ENCODE measurements at regions not wholly inside any gene's neighbourhood (a gene's known extent, or its start where the extent isn't known, plus 50 kb on each side); places are given as distances from the start of the nearest gene placed in this dataset.

GRCh38 chr5:68456756-68457217, 241.2 kb downstream of the PIK3R1 start:
- TF ChIP-seq, protein P1, sequence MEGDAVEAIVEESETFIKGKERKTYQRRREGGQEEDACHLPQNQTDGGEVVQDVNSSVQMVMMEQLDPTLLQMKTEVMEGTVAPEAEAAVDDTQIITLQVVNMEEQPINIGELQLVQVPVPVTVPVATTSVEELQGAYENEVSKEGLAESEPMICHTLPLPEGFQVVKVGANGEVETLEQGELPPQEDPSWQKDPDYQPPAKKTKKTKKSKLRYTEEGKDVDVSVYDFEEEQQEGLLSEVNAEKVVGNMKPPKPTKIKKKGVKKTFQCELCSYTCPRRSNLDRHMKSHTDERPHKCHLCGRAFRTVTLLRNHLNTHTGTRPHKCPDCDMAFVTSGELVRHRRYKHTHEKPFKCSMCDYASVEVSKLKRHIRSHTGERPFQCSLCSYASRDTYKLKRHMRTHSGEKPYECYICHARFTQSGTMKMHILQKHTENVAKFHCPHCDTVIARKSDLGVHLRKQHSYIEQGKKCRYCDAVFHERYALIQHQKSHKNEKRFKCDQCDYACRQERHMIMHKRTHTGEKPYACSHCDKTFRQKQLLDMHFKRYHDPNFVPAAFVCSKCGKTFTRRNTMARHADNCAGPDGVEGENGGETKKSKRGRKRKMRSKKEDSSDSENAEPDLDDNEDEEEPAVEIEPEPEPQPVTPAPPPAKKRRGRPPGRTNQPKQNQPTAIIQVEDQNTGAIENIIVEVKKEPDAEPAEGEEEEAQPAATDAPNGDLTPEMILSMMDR (IDR thresholded peaks at IDR 0.05; ENCODE audit: low read depth, low read length, missing control alignments): no peak
- no peak overlapping the region for H3K4me3 ChIP-seq (ENCODE audit: low read depth, low read length)
- in situ Hi-C loops (cut with HindIII; ENCODE audit: low pct_ligation_motif_present, low sequenced_read_pairs): loop anchor here (25.0 kb wide), 1 partner anchor 169 kb away; no protein-coding TSS in a partner anchor
- no peaks in the 10 kb centered on the region for H3K27me3 ChIP-seq (replicated peaks)
- no peak overlapping the region for H3K27ac ChIP-seq
- H3K36me3 ChIP-seq (replicated peaks): no peaks in the 10 kb centered on the region
- DNase-seq: peak; percentile 28

DNA sequence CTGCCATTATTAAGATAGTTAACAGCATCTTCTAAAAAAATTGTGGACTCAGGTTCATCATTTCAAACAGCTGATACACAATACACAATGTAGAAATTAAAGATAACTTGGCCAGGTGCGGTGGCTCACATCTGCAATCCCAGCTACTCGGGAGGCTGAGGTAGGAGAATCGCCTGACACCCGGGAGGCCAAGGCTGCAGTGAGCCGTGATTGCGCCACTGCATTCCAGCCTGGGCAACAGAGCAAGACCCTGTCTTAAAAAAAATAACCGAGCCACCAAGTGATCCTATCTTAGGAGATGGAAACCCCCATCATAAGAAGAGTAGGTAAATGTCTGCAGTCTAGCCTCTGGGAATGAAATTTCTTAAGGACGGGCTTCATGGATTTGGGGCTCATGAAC, 241.7 kb downstream of the PIK3R1 start:
- in situ Hi-C loops (cut with HindIII; ENCODE audit: low pct_ligation_motif_present, low sequenced_read_pairs): loop anchor here (25.0 kb wide), 1 partner anchor 170 kb away; no protein-coding TSS in a partner anchor
- DNase-seq: no peak
- Histone ChIP-seq H3K36me3 (replicated peaks) (no peaks in the 10 kb centered on the region), H3K27ac (no peak overlapping the region), H3K27me3 (replicated peaks) (no peaks in the 10 kb centered on the region), H3K4me3 (ENCODE audit: low read depth, low read length) (no peak overlapping the region)
- TF ChIP-seq, protein P1 (IDR thresholded peaks at IDR 0.05; ENCODE audit: low read depth, low read length, missing control alignments): no peak

DNA sequence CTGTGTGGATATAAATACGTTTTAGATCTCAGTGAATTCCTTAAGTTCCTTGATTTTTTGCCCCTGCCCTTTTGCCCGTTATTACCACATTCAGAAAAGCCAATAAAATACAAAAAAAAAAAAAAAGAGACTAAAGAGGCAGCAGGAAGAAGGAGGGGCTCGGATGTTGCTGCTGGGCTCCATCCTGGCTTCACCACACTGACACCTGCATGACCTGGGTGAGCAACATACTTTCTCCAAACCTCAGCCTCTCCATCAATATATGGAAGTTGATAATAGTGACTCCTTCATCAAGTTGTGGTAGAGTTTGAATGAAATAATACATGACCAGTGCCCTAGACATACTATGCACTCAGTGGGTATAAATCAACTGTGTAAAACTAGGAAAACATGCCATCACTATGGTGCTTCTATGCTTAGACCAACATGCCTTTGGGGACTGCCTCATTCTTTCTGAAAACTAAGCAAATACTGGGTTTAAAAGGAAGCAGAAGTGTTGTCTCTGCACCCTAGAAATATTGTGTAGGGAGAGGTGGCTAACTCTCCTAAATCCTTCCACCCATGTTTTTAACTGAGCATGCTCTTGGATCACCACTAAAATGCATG, 243.0 kb downstream of the PIK3R1 start:
- TF ChIP-seq, protein P1 (IDR thresholded peaks at IDR 0.05; ENCODE audit: low read depth, low read length, missing control alignments): no peak
- in situ Hi-C loops (cut with HindIII; ENCODE audit: low pct_ligation_motif_present, low sequenced_read_pairs): loop anchor here (25.0 kb wide), 1 partner anchor 171 kb away; no protein-coding TSS in a partner anchor
- Histone ChIP-seq H3K36me3 (replicated peaks) (no peaks in the 10 kb centered on the region), H3K27ac (no peak overlapping the region), H3K4me3 (ENCODE audit: low read depth, low read length) (no peak overlapping the region), H3K27me3 (replicated peaks) (no peaks in the 10 kb centered on the region)
- DNase-seq: no peak

- Histone ChIP-seq H3K36me3 (replicated peaks) (no peaks in the 10 kb centered on the region), H3K4me3 (ENCODE audit: low read depth, low read length) (no peak overlapping the region), H3K27ac (no peak overlapping the region), H3K27me3 (replicated peaks) (no peaks in the 10 kb centered on the region)
- in situ Hi-C loops (cut with HindIII; ENCODE audit: low pct_ligation_motif_present, low sequenced_read_pairs): loop anchor here (25.0 kb wide), 1 partner anchor 172 kb away; no protein-coding TSS in a partner anchor
- TF ChIP-seq, protein P1 (IDR thresholded peaks at IDR 0.05; ENCODE audit: low read depth, low read length, missing control alignments): no peak
- DNase-seq: no peak
Observed at GRCh38 chr5:68459093-68459809, 243.7 kb downstream of the PIK3R1 start.

DNA sequence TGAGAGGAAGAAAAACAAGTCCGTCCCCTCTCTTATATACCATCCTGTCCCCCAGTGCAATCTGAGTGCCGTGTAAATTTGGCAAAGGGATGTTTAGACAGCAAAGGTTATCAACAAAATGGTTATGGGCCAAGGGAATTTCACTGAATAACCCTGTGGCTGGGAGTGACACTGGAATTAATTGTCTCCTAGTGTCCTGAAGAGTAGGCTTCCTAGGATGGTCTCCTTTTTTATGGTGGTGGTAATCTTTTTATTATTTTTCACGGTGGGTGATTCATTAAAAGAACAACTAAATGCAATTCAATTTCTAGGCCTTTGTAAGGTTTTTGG, 244.2 kb downstream of the PIK3R1 start:
- TF ChIP-seq, protein P1 (IDR thresholded peaks at IDR 0.05; ENCODE audit: low read depth, low read length, missing control alignments): no peak
- H3K27ac ChIP-seq: no peak overlapping the region
- no peak overlapping the region for H3K4me3 ChIP-seq (ENCODE audit: low read depth, low read length)
- no peaks in the 10 kb centered on the region for H3K27me3 ChIP-seq (replicated peaks)
- in situ Hi-C loops (cut with HindIII; ENCODE audit: low pct_ligation_motif_present, low sequenced_read_pairs): loop anchor here (25.0 kb wide), 1 partner anchor 172 kb away; no protein-coding TSS in a partner anchor
- no peaks in the 10 kb centered on the region for H3K36me3 ChIP-seq (replicated peaks)
- DNase-seq: no peak
